Ishikawa (cell line): ENCODE measurements at regions not wholly inside any gene's neighbourhood (a gene's known extent, or its start where the extent isn't known, plus 50 kb on each side); places are given as distances from the start of the nearest gene placed in this dataset.

ENCODE experiments used
- CEBPB ChIP-seq: IDR thresholded peaks from 2 replicates; pipeline ENCODE4 v1.6.1; 2012
- CREB1 ChIP-seq: IDR thresholded peaks from 2 replicates; pipeline ENCODE4 v1.6.1; 2012; ENCODE audit warnings: low read depth
- EGR1 ChIP-seq: IDR thresholded peaks from 2 replicates; pipeline ENCODE4 v1.6.1; 2012
- EP300 ChIP-seq: IDR thresholded peaks from 2 replicates; pipeline ENCODE4 v1.6.1; 2012; ENCODE audit warnings: borderline replicate concordance
- FOXM1 ChIP-seq: IDR thresholded peaks from 2 replicates; pipeline ENCODE4 v1.6.1; 2012; ENCODE audit warnings: low read depth, borderline replicate concordance
- NFIC ChIP-seq: IDR thresholded peaks from 2 replicates; pipeline ENCODE4 v1.6.1; 2012
- RAD21 ChIP-seq: IDR thresholded peaks from 2 replicates; pipeline ENCODE4 v1.6.1; 2012; ENCODE audit warnings: low read depth
- REST ChIP-seq: IDR thresholded peaks from 2 replicates; pipeline ENCODE4 v1.6.1; 2012; ENCODE audit warnings: low read depth, mild to moderate bottlenecking
- TAF1 ChIP-seq: IDR thresholded peaks from 2 replicates; pipeline ENCODE4 v1.6.1; 2012; ENCODE audit warnings: low read depth, mild to moderate bottlenecking
- TCF12 ChIP-seq: IDR thresholded peaks from 2 replicates; pipeline ENCODE4 v1.6.1; 2012; ENCODE audit warnings: low read depth
- TEAD4 ChIP-seq: IDR thresholded peaks from 2 replicates; pipeline ENCODE4 v1.6.1; 2012
- YY1 ChIP-seq: IDR thresholded peaks from 2 replicates; pipeline ENCODE4 v1.6.1; 2012; ENCODE audit warnings: low read depth
- ZBTB7A ChIP-seq: IDR thresholded peaks from 2 replicates; pipeline ENCODE4 v1.6.1; 2012; ENCODE audit warnings: low read depth
- TF ChIP-seq, protein P1 (sequence below): IDR thresholded peaks from 2 replicates; pipeline ENCODE4 v1.6.1; 2012
- TF ChIP-seq, protein P2 (sequence below): IDR thresholded peaks from 2 replicates; pipeline ENCODE4 v1.6.1; 2012

- TF ChIP-seq, protein P1, sequence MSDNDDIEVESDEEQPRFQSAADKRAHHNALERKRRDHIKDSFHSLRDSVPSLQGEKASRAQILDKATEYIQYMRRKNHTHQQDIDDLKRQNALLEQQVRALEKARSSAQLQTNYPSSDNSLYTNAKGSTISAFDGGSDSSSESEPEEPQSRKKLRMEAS: no peak
- TF ChIP-seq CREB1 (no peak), TAF1 (no peak), FOXM1 (no peak), EGR1 (no peak), TCF12 (no peak), NFIC (no peak), TEAD4 (no peak), EP300 (no peak), YY1 (no peak), RAD21 (no peak), CEBPB (no peak), ZBTB7A (no peak), REST (no peak)
- TF ChIP-seq, protein P2, sequence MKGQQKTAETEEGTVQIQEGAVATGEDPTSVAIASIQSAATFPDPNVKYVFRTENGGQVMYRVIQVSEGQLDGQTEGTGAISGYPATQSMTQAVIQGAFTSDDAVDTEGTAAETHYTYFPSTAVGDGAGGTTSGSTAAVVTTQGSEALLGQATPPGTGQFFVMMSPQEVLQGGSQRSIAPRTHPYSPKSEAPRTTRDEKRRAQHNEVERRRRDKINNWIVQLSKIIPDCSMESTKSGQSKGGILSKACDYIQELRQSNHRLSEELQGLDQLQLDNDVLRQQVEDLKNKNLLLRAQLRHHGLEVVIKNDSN: no peak
These were observed 854.6 kb upstream of the MIR17HG start for GRCh38 chr13:90492872-90493271.

DNA sequence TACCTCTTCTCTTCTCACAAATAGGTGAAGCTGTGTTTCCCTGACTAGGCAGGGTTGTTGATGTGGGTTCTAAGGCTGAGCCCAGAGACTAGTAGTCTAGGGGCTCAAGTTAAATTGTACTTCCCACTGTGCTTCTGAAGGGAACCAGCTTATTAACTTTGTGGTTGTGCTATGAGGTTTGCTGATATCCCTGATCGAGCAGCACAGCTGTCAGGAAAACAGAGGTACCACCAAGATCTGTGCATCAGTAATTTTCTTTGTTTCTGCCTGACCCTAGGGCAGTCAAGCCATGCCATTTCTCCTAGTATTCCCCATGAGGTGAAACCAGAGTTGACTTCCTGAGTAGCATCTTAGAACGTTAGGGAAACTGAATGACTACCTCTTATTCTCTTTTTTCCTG, 853.8 kb upstream of the MIR17HG start:
- no peak for TF ChIP-seq RAD21
- TF ChIP-seq, protein P2: no peak
- TF ChIP-seq CEBPB: no peak
- no peak for TF ChIP-seq FOXM1
- no peak for TF ChIP-seq NFIC
- no peak for TF ChIP-seq YY1
- TF ChIP-seq EGR1: no peak
- no peak for TF ChIP-seq REST
- no peak for TF ChIP-seq TCF12
- no peak for TF ChIP-seq TAF1
- no peak for TF ChIP-seq CREB1
- TF ChIP-seq, protein P1: no peak
- TF ChIP-seq ZBTB7A: no peak
- TF ChIP-seq TEAD4: no peak

GRCh38 chr13:90498096-90498495, 849.4 kb upstream of the MIR17HG start:
- peak; percentile 32; the same call in 1 of the 2 replicates for TF ChIP-seq CEBPB
- TF ChIP-seq, protein P2: no peak

- TF ChIP-seq TEAD4 (no peak), YY1 (no peak), ZBTB7A (no peak), FOXM1 (no peak), TCF12 (no peak), TAF1 (no peak), CREB1 (no peak), CEBPB (no peak), NFIC (no peak), RAD21 (no peak), EP300 (no peak)
- TF ChIP-seq, protein P1: no peak
These were observed 848.7 kb upstream of the MIR17HG start for GRCh38 chr13:90498816-90499215.

DNA sequence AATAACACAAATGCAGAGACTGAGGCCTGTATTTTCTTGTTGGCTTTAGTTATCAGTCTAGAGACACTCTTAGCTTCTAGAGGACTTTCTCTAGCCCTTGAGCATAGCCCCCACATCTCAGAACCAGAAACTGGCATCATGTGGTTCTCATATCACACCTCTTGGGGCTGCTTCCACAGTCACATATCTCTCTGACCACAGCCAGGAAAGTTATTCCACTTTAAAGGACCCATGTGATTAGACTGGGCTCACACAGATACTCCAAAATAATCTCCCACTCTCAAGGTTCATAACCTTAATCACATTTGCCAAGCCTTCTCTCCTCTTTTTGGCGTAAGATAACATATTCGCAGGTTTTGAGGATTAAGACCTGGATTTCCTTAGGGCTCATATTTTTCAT, 846.9 kb upstream of the MIR17HG start:
- TF ChIP-seq CEBPB (no peak), TAF1 (no peak), EP300 (no peak), CREB1 (no peak), YY1 (no peak), REST (no peak), RAD21 (no peak), TCF12 (no peak), NFIC (no peak), EGR1 (no peak), ZBTB7A (no peak), TEAD4 (no peak), FOXM1 (no peak)
- TF ChIP-seq, protein P2: no peak
- TF ChIP-seq, protein P1: no peak
